Prostate gland (tissue), 2 donors: ENCODE measurements at regions not wholly inside any gene's neighbourhood (a gene's known extent, or its start where the extent isn't known, plus 50 kb on each side); places are given as distances from the start of the nearest gene placed in this dataset.

ENCODE experiments used
- DNase-seq: peaks from one replicate; pipeline ENCODE4 v3.0.0-alpha.2; 2019; ENCODE audit warnings: low spot score
- H3K27ac ChIP-seq, 2 donors: fragments of 200-600 bp; sonication (generic); 2 replicates each; pipeline ENCODE4 v1.5.1; 2017 to 2019
- H3K27me3 ChIP-seq: fragments of 200-600 bp; sonication (generic); replicated peaks from 2 replicates; pipeline ENCODE4 v1.5.1; 2019; ENCODE audit not compliant: insufficient read depth
- H3K36me3 ChIP-seq, 2 donors: fragments of 200-600 bp; sonication (generic); 1 replicate in 1 of 2; 2 replicates in 1 of 2; pipeline versions ENCODE4 v1.5.1 to v1.8.1; 2017 to 2019
- H3K4me1 ChIP-seq: fragments of 200-600 bp; sonication (generic); replicated peaks from 2 replicates; pipeline ENCODE4 v1.5.1; 2019
- H3K4me3 ChIP-seq, 2 donors: fragments of 200-600 bp; sonication (generic); 2 replicates each; pipeline ENCODE4 v1.5.1; 2017 to 2019
- H3K9me3 ChIP-seq: fragments of 200-600 bp; sonication (generic); 2 replicates; pipeline ENCODE4 v1.5.1; 2017
- CTCF ChIP-seq, 4 experiments: fragments of 200-600 bp in 2 of 4; fragments of 450-650 bp in 2 of 4; sonication (generic) in 2 of 4; IDR thresholded peaks; 1 replicate in 3 of 4; 2 replicates in 1 of 4; pipeline ENCODE4 v1.5.1; 2016 to 2019; ENCODE audit warnings: antibody characterized with exemption in 4 of 4, mild to moderate bottlenecking in 2 of 4, moderate library complexity in 2 of 4
- POLR2A ChIP-seq: fragments of 450-650 bp; IDR thresholded peaks from one replicate; pipeline ENCODE4 v1.6.1; 2016; ENCODE audit warnings: antibody characterized with exemption, mild to moderate bottlenecking
- POLR2AphosphoS5 ChIP-seq: sonication (generic); formaldehyde crosslinking; IDR thresholded peaks from one replicate; pipeline ENCODE4 v1.6.1; 2017; ENCODE audit warnings: antibody characterized with exemption
- WGBS: methylation state at CpG from one replicate; pipeline ENCODE4 v1.1.5; 2018; 5-methylcytosine and 5-hydroxymethylcytosine counted together
- intact Hi-C: fragments of 100-400 bp; cut with DNase I; formaldehyde crosslinking; loops from one replicate; pipeline ENCODE4 v1.14.2; 2022

DNA sequence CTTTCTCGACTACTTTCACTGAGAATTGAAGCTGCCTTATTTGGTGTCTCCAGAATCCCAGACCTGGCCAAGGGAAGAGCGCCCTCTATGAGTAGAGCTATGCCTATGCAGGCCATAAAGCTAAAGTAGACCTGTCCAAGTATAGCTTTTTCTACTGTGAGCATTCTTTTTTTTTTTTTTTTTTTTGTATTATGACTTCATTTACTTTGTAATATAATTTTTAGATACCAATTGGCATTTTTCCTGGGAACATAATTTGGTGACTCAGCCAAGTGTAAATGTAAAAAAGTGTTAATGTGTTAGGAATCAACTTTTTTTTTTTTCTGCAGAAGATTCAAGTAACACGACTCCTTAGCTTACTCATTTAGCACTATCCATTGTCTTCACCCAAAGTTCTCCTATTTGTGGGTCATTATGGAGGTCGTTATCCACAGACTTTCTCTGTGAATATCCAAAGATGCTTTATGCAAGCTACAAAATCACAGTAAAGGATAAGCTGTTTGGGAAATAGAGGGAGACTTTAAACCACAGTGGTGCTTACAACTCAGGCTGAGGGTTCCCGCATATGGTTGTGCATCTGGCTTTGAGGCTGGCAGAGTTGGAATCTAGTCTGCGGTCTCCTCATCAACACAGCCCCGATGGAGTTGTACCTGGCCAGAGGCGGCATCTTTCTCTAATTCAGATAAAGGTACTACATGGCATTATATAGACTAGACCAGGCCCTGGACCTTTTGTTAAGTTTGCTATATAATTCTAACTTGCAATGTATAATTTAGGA lies 1040.2 kb upstream of the SORCS1 start:
- Histone ChIP-seq H3K4me1 (no peaks in the 10 kb centered on the region), H3K36me3 (no peaks in the 10 kb centered on the region), H3K4me3 (no peak overlapping the region), H3K27ac (no peak overlapping the region), H3K27me3 (no peaks in the 10 kb centered on the region), H3K9me3 (no peaks in the 10 kb centered on the region)
- intact Hi-C loops: no loop called here
- WGBS: 67% methylated on average over 8 of the region's 8 CpGs
- DNase-seq: no peak
- TF ChIP-seq POLR2AphosphoS5 (no peak), POLR2A (no peak), CTCF (IDR thresholded peaks at IDR 0.05) (no peak)

- no peak for TF ChIP-seq CTCF (IDR thresholded peaks at IDR 0.05)
- TF ChIP-seq POLR2A: no peak
- TF ChIP-seq POLR2AphosphoS5: no peak
- no peak for DNase-seq
- no peaks in the 10 kb centered on the region for H3K36me3 ChIP-seq
- no peak overlapping the region for H3K27ac ChIP-seq
- intact Hi-C loops: no loop called here
- no peak overlapping the region for H3K4me3 ChIP-seq
- H3K4me1 ChIP-seq: no peaks in the 10 kb centered on the region
- WGBS: 91% methylated on average over 3 of the region's 3 CpGs
- H3K27me3 ChIP-seq: no peaks in the 10 kb centered on the region
- no peaks in the 10 kb centered on the region for H3K9me3 ChIP-seq
Measured at GRCh38 chr10:108203905-108204527, 1039.5 kb upstream of the SORCS1 start.

GRCh38 chr10:108187408-108188012 lies 1023.0 kb upstream of the SORCS1 start:
- Histone ChIP-seq H3K36me3 (no peaks in the 10 kb centered on the region), H3K9me3 (no peaks in the 10 kb centered on the region), H3K27ac (no peak overlapping the region), H3K27me3 (no peaks in the 10 kb centered on the region), H3K4me1 (no peaks in the 10 kb centered on the region), H3K4me3 (no peak overlapping the region)
- WGBS: 38% methylated on average over 3 of the region's 3 CpGs
- TF ChIP-seq POLR2A (no peak), CTCF (IDR thresholded peaks at IDR 0.05) (no peak), POLR2AphosphoS5 (no peak)
- intact Hi-C loops: no loop called here
- no peak for DNase-seq

DNA sequence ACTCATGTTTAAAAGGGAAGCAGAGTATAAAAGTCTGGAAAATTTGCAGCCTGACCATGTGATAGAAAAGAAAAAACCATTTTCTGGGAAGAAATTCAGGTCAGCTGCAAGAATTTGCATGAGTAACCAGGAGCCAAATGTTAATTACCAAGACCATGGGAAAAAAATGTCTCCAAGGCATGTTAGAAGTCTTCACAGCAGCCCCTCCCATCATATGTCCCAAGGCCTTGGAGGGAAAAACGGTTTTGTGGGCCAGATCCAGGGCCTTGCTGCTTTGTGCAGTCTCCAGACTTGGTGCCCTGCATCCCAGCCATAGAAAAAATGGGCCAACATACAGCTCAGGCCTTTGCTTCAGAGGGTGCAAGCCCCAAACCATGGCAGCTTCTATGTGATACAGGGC lies 1019.6 kb upstream of the SORCS1 start:
- DNase-seq: no peak
- Histone ChIP-seq H3K27ac (no peak overlapping the region), H3K4me3 (no peak overlapping the region), H3K27me3 (no peaks in the 10 kb centered on the region), H3K9me3 (no peaks in the 10 kb centered on the region), H3K4me1 (no peaks in the 10 kb centered on the region), H3K36me3 (no peaks in the 10 kb centered on the region)
- intact Hi-C loops: no loop called here
- 56% methylated on average over 1 of the region's 1 CpG for WGBS
- no peak for TF ChIP-seq POLR2A
- TF ChIP-seq CTCF (IDR thresholded peaks at IDR 0.05): no peak
- no peak for TF ChIP-seq POLR2AphosphoS5
